Tibial nerve (tissue), 4 donors: ENCODE measurements at regions not wholly inside any gene's neighbourhood (a gene's known extent, or its start where the extent isn't known, plus 50 kb on each side); places are given as distances from the start of the nearest gene placed in this dataset.

Source experiments
- CTCF ChIP-seq, 5 experiments: fragments of 200-600 bp in 3 of 5; fragments of 450-650 bp in 2 of 5; sonication (generic) in 3 of 5; IDR thresholded peaks; one replicate each; pipeline ENCODE4 v1.5.1; 2016 to 2019; ENCODE audit warnings: antibody characterized with exemption in 5 of 5, mild to moderate bottlenecking in 3 of 5, moderate library complexity in 2 of 5
- EP300 ChIP-seq, 2 donors: sonication (generic); formaldehyde crosslinking; IDR thresholded peaks; one replicate each; pipeline ENCODE4 v1.6.1; 2017; ENCODE audit warnings: antibody characterized with exemption in 2 of 2, mild to moderate bottlenecking in 1 of 2
- POLR2A ChIP-seq, 2 donors: fragments of 450-650 bp; IDR thresholded peaks; one replicate each; pipeline ENCODE4 v1.6.1; 2017; ENCODE audit warnings: antibody characterized with exemption in 2 of 2, mild to moderate bottlenecking in 2 of 2, moderate library complexity in 2 of 2

GRCh38 chr5:17761326-17761725, 127.1 kb downstream of the TAF11L14 start:
- TF ChIP-seq CTCF (IDR thresholded peaks at IDR 0.05) (no peak), POLR2A (IDR thresholded peaks at IDR 0.05) (no peak), EP300 (IDR thresholded peaks at IDR 0.05) (no peak)
